SW 1271 (cell line): ENCODE measurements at regions not wholly inside any gene's neighbourhood (a gene's known extent, or its start where the extent isn't known, plus 50 kb on each side); places are given as distances from the start of the nearest gene placed in this dataset.

Experiments
- DNase-seq, 2 experiments: peaks; one replicate each; lab custom pipeline; 2025; lab: John Stamatoyannopoulos, UW

DNA sequence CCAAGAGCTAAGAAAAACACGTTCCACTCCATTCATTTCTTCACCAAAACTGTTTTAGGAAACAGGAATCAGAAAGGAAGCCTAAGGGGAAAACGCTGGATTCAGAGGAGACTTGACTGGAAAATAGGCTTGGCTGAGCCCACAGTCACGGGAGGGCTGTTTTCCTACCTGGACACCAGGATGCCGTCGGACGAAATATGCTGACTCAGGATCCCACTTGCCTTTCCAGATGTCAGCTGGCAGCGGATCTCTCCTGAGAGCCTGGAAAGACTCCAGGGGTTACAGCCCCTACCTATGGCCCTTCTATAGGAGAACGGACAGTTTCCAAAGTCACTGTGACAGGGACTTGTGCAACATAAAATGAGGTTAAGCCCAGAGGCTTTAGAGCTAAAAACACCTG lies 245.1 kb downstream of the C16orf95 start:
- no peak for DNase-seq

DNA sequence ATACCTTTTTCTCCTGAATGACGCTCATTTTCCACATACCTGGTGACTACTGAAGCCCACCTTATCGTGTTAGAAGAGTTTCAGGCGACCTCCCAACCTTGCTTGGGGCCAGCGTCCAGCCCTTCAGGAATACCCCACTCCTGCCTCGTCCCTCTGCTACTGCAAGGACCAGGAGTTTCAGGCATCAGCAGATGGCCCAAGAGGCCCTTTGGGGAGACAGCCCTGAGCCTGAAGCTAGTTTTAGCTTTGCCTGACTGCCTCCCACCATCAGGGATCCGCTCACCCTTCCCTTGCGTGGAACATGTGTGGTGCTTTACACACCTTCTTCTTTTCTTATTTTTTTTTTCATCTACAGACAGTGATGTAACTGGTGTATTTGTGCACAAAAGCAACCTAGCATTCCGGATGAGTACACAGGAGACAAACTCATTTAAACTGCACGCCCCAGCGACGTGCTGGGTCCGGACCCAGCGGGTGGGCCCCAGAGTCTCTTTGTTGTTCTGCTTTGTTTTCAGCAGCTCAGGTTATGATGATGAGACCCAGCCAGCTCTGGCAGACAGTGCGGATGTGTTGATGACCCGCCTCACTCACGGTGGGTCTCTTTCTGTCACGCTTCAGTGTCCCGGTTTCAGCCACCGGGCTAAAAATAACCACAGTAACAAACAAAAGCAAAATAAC lies 242.4 kb downstream of the C16orf95 start:
- DNase-seq, result no peak

DNA sequence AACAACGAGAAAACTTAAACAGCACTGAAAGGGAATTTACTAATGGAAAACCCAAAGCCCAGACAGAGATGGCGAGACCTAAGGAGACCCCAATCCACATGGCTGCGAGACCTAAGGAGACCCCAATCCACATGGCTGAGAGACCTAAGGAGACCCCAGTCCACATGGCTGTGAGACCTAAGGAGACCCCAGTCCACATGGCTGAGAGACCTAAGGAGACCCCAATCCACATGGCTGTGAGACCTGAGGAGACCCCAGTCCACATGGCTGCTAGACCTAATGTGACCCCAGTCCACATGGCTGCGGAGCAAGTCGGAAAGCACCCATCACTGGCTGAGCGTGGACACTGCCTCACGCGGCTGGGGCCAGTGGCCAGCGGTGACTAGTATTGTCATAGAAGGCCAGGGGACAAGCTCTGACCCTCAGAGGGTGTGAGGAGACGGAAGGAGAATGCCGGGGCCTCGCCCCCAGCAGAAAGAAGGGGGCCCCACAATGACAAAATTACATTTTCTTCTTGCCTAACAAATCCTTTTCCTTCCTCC lies 241.8 kb downstream of the C16orf95 start:
- no peak for DNase-seq

DNA sequence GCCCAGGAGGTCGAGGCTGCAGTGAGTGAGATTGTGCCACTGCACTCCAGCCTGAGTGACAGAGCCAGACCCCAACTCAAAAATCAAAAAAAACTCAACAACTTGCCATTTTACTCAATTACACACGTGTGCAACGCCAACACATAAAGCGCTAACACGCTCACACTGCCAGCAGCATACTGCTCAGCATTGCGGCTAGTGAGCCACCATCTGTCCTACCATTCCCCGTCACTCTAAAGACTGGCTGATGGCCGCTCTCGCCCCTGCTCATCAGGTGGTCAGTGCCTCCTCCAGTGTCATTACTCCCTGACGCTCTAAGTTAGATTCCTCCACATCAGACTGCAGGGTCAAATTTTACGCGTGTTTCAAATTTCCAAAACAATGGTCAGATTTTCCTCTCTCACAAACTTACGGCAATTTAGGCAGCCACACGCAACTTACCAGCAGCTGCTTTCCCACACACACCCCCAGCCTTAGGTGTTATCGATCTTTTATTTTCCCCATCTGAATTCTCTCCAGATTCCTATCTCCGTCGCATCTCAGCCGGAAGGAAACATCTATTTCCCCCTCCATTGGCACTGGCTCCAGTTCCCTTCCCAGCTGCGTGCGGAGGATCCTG lies 240.8 kb downstream of the C16orf95 start:
- no peak for DNase-seq

DNA sequence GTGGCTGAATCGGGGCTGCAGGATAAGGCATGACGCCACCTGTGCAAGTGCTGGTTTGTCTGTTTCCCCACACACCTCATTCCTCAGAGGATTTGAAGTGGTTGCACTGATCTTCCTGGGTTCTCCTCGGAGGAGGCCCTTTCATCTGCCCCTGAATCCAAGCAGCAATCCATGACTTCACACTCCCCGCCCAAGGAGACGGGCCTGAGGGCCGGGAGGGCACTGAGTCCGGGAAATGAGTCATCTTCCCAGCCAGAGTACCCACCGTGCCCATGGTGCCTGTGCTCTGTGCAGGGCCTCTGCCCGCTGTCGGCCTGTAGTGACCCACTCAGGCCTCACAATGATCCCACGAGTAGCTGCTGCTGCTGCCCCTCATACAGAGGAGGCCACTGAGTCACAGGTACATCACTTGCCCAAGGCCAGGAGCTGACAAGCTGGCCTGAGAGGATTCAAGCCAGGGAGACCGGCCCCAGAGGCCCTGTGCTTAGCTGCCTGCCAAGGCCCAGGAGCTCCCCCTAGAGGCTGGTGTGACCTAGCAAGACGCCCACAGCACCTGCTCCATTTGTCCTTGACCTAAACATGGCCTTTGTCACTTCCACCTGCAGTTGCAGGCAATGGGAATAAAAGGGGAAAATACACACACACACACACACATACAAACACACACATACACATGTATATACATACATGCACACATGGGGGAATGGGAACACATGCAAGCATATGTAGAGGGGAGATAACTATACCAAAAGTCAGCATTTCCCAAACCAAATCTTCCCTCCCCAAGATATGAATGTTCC lies 240.0 kb downstream of the C16orf95 start:
- DNase-seq, result peak in 1 of 2 experiments; percentile 45

DNA sequence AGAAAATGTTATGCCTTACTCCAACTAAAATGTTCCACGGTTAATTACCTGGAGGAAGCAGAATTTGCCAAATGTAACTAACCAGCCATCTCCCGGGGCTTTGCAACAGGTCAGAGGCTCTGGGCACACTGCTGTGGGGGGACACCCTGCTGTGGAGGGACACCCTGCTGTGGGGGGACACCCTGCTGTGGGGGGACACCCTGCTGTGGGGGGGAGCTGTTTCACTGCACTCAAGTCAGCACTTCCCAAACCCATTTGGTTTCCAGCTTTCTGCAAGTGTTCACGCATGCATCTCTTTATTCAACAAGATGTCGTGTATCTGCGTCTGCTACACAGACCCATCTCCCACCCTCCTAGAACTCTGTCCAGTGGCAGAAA lies 239.5 kb downstream of the C16orf95 start:
- DNase-seq, result no peak

DNA sequence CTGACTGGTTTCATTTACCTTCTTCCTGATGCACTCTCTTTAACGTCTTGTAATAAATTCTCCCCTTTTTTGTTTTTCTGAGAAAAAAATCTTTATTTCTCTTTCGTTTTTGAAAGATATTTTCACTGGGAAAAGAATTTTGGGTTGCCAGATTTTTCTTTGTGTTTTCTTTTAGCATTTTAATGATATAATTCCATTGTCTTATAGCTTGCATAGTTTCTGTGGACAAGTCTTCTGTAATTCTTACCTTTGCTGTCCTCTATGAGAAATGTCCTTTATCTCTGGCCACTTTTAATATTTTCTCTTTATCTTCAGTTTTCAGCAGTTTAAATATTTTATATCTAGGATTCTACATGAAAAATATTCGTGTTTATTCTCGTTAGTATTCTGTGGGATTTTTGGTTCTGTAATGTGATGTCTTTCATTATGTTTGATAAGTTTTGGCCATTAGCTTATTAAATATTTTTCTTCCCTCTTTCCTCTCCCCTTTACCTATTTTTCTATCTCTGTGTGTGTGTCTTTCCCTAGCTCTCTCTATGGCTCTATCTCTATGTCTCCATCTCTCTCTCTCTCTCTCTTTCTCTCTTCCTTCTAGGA lies 236.5 kb downstream of the C16orf95 start:
- peak in 1 of 2 experiments; percentile 21 for DNase-seq

DNA sequence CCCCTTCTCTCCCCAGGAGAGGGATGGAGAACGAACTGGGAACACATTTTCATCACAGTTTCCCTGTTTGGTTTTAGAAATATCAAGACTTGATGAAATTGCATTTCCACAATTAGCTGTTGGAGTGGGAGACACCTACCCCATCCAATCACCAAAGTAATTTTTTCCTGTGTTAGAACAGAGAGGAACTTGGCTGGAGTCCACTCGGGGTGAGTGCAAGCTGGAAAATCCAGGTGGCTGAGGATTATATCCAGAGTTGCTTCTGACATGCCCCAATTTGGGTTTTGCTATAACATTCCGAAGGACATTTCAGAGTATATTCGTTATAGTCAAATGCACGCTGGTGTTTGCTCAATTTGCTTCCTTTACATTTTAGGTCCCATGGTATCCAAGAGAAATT lies 231.8 kb downstream of the C16orf95 start:
- DNase-seq, result no peak

DNA sequence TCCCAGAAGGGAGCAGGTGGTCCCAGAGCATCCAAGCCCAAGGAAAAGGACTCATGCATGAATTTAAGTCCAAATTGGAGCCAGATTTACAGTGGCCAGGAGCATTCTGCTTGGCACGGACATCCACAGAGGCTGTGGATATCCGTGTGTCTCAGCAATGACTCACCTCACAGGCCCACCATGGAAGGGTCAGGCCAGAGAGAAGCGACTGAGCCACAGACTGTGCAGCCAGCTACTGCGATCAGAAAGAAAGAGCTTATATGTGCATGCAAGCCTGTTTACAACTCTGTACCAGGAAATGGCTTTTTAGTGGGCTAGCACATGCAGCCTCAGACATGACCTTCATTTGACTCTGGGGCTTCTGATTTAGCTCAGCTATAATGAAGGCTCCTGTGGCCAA lies 231.0 kb downstream of the C16orf95 start:
- no peak for DNase-seq

DNA sequence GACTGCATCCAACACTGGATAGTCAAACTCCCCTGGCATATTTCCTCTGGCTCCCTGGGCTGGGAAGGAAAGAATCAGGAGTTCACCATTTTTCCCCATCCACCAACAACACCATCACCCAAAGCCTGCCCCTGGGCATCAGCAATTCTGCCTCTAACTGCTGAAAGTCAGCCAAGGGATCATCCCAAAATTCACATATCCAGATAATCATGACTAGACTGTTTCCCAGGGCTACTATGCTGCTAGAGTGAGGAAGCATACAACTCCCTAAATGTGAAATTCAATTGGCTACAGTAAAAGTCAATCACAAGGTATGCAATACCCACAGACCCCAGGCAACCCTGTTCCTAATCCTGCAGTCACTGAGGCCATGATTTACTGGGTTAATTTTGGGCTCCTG lies 230.6 kb downstream of the C16orf95 start:
- no peak for DNase-seq

DNA sequence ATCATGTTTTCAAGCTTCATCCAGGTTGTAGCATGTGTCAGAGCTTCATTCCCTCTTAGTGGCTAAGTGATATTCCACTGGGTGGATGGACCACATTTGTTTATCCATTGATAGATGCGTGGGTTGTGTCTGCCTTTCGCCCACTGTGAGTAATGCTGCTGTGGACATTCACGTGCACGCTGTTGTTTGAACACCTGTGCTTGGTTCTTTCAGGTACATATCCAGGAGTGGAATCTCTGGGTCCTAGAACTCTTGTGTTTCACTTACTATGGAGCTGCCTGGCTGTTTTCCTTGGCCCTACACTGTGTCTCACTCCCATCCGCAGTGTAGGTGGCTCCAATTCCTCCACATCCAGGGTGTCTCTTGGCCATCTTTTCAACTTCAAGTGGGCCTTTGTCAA lies 224.2 kb downstream of the C16orf95 start:
- no peak for DNase-seq

DNA sequence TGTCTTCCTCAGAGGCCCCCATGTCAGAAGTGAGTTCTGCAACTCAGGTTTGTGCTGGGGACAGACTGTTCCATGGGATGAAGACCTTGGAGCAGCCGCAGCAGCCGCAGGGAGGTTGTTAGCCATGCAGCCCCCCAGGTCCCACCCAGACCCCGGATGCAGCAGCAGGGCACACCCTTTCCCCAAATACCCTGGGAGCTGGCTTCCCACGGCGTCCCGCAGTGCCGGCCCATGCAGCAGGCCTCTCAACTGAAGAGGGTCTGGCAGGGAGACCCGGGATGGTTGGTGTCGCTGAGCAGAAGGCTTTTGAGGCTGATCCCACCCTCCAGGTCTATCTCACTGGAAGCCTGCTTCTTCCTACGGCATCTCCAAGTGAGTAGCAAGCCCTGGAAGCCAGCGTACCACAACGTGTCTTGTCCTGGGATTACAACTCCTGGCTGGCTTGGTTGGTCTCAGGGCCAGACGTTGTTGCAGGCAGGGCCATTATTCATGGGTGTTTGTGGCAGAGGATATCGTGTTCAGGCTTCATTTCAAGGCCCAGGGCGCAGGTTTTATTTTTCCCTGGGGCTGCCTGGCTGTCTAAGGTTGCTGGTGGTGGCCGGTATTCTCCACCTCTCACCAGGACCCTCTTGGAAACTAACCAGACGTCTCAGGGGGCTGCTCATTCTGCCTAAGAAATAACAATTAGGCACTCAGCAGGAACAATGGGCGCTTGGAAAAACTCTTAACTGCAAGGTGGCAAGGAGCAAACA lies 223.2 kb downstream of the C16orf95 start:
- no peak for DNase-seq

DNA sequence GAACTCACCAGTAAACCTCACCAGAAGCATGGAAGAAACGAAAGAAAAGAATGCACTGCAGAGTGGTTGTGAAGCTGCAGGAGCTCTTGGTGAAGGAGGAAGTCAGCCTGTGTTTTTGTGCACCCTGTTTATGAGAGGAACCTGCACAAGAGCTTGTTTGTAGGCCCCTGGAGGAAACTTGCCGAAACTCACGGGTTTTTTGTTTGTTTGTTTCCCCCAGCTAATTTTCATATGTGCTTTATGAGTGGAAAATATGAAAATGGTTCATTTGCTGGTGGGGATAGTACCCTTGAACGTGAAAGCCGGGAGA lies 222.7 kb downstream of the C16orf95 start:
- DNase-seq, result no peak

DNA sequence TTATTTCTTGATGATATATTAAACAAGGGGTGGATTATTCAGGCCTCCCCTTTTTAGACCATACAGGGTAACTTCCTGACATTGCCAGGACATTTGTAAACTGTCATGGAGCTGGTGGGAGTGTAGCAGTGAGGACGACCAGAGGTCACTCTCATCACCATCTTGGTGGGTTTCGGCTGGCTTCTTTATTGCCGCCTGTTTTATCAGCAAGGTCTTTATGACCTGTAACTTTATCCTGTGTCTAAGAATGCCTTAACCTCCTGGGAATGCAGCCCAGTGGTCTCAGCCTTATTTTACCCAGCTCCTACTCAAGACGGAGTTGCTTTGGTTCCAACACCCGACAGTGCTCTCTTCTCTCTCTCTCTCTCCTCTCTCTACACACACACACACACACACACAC lies 221.9 kb downstream of the C16orf95 start:
- no peak for DNase-seq

DNA sequence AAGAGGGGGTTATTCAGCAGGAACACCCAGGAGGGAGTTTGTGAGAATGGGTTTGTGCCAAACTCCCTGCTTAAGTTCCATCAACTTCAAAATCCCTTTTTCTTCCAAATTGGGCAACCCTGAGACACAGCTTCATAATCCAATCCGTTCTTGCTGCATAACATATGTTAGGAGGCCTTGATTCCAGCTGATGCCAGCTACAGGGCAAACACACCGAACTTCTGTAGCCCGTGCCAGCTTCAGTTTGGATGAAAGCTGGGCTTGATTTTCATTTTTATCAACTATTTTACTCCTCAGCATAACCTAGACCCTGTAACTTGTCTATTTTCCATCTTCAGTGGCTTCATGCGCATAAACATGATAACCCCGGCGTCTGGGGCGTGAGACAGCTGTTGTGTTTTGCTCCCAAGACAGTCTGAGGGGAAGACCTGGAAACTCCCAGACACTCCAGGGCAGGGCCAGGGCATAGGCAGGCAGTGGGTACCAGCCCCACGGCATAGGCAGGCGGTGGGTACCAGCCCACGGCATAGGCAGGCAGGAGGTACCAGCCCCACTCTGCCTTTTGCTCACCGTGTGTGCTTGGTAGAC lies 220.4 kb downstream of the C16orf95 start:
- DNase-seq, result no peak

DNA sequence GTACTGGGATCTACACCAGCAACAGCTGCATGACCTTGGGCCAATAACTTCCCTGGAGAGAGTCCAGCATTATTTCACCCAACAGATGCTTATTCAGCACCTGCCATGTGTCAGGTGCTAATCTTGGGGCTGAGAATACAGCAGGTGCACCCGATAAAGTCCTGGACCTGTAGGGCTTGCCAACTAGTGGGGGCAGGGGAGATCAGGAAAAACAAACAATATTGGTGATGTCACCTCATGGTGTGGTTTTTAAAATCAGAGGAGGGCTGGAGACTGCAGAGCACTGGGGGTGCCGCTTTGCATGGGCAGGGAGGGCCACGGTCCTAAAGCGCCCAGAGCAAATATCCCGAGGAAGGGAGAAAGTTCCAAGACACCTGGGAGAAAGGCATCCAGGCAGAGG lies 218.8 kb downstream of the C16orf95 start:
- no peak for DNase-seq

DNA sequence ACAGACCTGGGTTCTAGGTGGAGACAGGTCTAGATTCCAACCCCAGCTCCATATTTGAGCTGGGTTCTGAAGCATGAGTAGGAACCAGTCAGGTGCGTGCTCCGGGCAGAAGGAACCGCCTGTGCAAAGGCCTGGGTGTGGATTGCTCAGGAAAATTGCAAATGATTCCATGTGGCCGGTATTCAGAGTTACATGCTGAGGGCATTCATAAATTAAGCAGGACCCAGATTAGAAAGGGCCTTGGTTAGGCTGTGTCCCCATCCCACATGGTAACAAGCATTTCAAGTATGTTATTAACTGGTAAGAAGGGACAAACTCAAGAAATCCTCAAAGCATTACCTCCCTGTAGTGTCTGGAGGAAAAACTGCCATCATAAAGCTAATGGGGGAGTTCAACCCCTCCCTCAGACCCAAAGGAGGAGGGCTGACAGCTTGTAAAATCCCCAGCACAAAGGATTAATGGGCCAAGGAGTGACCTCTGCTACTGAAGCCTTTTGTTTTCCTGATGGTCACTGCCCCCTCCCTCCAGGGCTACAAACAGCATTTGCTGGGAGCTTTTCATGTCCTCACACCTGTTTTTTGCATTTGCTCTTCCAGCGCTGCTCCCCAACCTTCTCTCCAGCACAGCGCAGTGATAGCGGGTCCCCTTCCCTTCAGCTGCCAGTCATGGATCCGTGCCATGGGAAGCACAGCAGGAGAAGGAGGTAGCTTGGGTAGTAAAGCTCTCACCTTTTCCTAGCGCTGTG lies 218.0 kb downstream of the C16orf95 start:
- no peak for DNase-seq

DNA sequence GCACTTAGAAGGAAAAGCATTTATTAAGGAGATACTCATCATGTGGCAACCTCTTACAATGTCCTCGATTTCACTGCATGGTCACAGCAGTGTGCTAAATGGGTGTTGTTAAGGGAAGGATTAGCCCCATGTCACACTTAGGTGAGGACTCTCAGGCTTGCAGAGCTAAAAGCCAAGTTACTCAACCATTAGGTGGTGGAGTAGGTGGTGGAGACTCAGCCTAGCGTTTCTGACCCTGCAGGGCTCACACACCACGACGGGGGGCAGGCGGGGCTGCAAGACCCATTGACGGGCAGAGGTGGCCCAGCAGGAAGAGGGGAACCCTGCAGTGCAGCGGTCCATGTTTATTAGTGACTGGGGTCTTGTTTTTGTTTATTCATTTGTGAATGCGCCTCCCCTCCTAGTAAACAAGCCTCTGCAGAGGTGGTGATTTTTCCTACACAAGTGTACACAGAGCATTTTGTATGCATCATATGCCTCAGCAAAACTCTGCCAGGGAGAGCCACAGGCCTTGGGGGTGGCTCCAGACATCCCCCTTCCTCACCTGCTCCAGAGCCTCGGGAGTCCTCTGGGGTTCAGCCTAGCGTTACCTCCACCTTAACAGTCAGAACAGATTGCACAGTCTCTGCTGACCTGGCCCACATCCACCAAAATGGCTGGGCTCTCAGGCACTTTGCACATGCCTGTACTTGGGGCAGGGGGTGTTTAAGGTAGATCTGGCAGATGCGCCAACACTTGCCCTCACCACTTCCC lies 216.7 kb downstream of the C16orf95 start:
- no peak for DNase-seq

DNA sequence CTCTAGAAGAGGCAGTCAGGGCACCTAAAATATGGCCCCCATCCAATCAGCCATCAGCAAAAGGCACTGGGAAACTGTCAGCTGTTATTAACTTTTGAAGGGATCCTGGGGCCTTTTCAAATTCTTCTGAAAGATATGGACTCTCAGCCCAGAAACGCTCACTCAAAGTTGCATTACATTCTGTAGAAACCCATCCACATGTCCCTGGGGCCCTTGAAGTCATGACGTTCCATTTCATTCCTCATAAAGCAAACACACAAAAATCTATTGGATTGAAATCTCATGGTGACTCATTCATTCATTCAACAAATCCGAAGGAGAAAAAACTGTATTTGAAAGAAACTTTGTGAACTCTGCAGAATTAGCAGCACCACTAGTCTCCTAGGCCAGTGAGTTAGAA lies 215.3 kb downstream of the C16orf95 start:
- DNase-seq, result no peak

DNA sequence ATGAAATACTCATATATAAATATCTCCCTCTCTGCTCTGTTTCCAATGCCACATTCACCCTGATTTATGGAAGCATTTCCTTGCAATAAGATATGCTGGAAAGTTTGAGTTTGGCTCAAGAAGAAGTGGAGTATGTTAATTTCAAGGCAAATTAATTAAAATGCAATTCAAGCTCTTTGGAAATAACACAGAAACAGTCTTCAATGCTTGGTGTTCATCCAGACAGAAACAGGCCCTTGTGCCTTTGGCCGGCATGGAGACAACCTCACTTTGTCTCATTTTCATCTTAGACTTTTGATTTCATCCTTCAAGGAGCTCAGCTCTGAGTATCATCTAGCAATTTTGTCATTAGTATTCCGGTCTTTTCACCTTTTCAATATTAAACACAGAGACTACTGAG lies 210.0 kb downstream of the C16orf95 start:
- DNase-seq, result no peak
